ELR (cell line): ENCODE measurements at regions not wholly inside any gene's neighbourhood (a gene's known extent, or its start where the extent isn't known, plus 50 kb on each side); places are given as distances from the start of the nearest gene placed in this dataset.

ENCODE experiments used
- DNase-seq: peaks from one replicate; pipeline ENCODE4 v3.0.0-alpha.2; 2015; ENCODE audit warnings: low read depth

DNA sequence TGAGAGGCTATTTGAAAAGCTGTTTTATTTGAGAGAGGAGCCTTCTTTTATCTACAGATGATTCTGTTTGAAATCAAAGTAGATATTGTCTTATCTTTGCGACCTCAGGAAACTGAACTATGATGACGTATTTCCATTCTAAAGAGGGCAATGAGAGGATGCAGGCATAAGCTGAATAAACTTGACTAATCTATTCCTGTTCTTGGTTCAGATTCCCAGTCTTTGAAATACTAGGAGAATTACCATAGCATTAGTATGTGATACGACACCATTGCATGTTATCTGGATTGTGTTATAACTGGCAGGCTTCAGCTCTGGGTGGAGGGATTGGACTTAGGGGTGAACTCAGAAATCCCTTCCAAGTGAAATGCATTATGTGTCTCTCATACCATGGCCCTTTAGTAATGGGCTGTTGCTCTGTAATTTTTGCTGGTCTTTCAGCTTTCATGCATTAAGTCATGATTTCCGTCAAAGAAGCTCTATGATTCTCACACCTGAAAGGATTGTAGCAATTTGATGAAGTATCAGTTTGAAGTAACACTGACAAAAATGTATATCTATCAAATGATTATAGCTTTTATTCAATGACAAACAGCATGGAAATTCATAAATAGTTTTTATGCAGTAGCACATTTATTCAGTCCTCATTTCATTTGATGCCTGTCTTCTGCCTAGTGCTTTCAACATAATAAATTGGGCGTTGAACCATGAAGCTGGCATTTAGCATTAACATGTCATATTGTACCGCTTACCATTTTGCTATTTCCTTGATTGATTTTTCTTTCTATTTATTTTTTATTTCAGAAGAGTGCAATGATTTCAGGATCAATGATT lies 138.4 kb upstream of the SPACA1 start:
- DNase-seq = no peak

DNA sequence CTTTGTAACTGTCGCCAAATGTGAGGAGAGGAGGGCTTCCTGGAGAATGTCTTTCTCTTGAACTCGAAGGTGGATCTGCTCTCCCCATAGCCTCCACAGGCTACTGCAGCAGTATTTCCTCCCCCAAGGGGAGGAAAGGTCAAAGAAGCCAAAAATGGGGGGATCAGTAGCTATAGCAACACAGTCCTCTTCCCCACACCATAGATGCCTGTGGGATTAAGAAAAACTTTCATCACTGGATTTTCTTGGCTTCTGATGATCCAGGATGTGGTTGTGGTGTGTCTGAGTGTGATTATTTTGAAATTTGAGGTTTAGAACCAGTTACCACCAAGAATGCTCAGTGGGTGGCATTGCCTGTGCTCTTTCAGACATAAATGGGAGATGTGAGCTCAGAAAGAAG lies 140.1 kb upstream of the SPACA1 start:
- DNase-seq = peak; percentile 22

- DNase-seq = no peak
Observed at GRCh38 chr6:87905101-87905641, 142.5 kb upstream of the SPACA1 start.

- no peak for DNase-seq
Observed at GRCh38 chr6:87904011-87904410, 143.6 kb upstream of the SPACA1 start.

GRCh38 chr6:87903323-87903722 lies 144.3 kb upstream of the SPACA1 start:
- DNase-seq = no peak

- DNase-seq = no peak
Observed at GRCh38 chr6:87902383-87902782, 145.3 kb upstream of the SPACA1 start.

DNA sequence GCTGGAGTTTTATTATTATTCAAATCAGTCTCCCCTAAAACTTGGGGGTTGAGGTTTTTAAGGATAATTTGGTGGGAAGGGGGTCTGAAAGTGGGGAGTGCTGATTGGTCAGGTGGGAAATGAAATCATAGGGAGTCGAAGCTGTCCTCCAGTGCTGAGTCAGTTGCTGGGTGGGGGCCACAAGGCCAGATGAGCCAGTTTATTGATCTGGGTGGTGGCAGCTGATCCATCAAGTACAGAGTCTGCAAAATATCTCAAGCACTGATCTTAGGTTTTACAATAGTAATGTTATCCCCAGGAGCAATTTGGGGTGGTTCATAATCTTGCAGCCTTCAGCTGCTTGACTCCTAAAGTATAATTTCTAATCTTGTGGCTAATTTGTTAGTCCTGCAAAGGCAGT lies 146.0 kb upstream of the SPACA1 start:
- no peak for DNase-seq

DNA sequence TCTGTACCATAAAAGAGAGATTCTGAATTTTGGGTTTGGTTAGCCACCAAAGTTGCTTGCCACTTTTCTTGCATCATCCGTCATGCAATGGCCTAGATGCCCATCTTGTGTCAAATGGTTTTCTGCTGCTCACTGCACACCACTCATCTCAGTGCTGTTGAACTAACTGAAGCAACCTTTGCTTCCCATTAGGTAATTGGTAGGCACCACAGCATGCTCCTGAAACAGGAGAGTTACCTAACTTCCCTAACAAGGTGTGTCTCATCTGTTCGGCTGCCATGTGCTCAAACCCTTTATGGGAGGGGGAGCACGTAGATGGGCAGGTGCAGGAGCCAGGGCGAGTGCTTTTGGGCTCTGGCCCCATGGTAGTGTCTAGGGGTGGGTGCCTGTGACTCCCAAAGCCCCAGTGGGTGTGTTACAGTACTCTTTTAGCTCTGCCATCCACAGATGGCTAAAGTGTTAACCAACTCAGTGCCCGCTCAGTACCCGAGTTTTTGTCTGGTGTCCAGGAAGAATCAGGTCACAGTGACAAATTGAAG lies 147.4 kb upstream of the SPACA1 start:
- DNase-seq = no peak

GRCh38 chr6:87899499-87900147 lies 148.0 kb upstream of the SPACA1 start:
- DNase-seq = no peak

GRCh38 chr6:87897663-87898062 lies 150.0 kb upstream of the SPACA1 start:
- no peak for DNase-seq

- no peak for DNase-seq
Observed at GRCh38 chr6:87897013-87897412, 150.6 kb upstream of the SPACA1 start.

DNA sequence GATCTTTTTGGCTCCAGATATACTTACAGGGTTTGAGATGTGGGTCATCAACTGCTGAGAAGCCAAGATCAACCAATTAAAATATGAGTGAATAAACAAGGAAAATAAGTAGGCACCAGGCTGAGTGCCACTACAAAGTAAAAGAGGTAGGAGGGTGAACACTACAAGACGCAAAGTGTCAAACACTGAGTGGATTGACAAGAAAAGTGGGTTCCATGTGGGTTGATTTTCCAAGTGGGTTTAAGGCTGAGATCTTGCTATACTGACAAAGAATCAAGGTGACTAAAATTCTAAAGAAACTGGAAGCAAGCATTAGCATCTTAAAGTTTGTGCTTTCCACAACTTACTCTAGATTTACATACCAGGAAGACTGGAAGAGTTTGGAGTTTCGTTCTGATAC lies 160.4 kb upstream of the SPACA1 start:
- no peak for DNase-seq

- DNase-seq = no peak
Observed at GRCh38 chr6:87884203-87884602, 163.4 kb upstream of the SPACA1 start.

- no peak for DNase-seq
Observed at GRCh38 chr6:87881342-87881895, 166.2 kb upstream of the SPACA1 start.

GRCh38 chr6:87879132-87879861 lies 168.3 kb upstream of the SPACA1 start:
- no peak for DNase-seq

DNA sequence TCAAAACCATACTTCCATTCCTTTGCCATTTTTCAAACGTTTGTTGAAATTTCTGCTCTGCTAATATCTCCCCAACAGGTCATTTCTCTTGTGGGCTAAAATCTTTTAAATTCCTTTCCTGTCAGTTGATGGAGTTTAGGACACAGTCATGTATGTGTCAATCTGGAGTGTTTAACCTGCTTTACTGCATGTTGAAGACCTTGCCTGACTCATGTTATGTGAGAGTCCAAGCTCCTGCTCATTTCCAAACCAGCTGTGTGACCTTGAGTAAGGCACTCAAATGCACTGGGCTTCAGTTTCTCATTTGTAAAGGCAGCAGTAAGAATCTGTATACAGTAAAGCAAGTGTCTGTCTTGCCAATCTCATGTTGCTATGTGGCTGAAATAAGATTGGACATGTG lies 171.9 kb upstream of the SPACA1 start:
- DNase-seq = no peak

GRCh38 chr6:87873556-87873955 lies 171.5 kb upstream of the AKIRIN2 start:
- no peak for DNase-seq

GRCh38 chr6:87870556-87870955 lies 168.5 kb upstream of the AKIRIN2 start:
- no peak for DNase-seq

GRCh38 chr6:87869064-87869905 lies 167.3 kb upstream of the AKIRIN2 start:
- DNase-seq = no peak

GRCh38 chr6:87860902-87861301 lies 158.9 kb upstream of the AKIRIN2 start:
- DNase-seq = no peak

GRCh38 chr6:87858440-87858839 lies 156.4 kb upstream of the AKIRIN2 start:
- no peak for DNase-seq
